Stromal cell of bone marrow (primary cell): ENCODE measurements at regions not wholly inside any gene's neighbourhood (a gene's known extent, or its start where the extent isn't known, plus 50 kb on each side); places are given as distances from the start of the nearest gene placed in this dataset.

Experiments
- DNase-seq: peaks from one replicate; pipeline ENCODE4 v3.0.0-alpha.2; 2012; ENCODE audit warnings: low read depth

DNA sequence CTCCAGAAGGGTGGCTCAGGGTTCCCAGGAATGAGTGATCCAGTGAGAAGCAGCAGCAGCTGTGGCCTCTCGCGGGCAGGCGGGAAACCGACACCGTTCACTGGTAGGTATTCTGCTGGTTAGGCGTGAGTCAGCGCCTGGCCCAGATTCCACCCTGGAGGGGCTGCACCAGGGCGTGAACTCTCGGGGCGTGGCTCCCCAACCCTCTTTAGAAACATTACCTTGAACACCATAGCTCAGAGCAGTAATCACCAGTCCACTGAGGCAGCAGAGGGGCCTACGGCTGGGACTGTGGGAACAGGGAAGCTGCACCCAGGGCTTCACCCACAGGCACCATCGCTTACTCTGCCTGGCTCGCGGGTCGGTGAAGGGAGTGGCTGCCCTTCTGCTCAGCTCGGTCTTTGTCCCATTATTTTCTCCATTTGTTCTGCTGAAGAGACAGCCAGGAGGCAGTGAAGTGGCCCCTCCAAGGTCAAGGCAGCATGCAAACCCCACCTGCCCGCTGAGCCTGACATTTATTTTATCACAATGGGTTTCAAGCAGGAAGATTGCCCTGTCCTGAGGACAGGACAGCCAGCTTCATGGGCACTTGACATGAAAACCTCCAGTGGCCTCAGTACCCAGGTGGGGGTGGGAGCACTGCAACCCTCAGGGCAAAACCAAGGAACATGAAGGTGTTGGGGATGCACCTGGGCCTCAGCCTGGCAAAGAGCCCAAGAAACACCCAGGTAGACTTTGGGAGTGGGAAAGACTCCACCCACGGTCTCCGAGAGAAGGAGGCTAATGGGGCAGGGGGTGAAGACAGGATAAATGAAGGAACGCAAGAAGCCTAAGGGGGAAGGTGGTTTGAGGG, 51.0 kb upstream of the CD93 start:
- DNase-seq, result no peak

- DNase-seq, result no peak
These were observed 49.6 kb upstream of the CD93 start for GRCh38 chr20:23135449-23136420.
